ENCODE measurements at regions not wholly inside any gene's neighbourhood (a gene's known extent, or its start where the extent isn't known, plus 50 kb on each side); places are given as distances from the start of the nearest gene placed in this dataset.

- no peak for ATAC-seq (ENCODE audit: poor library complexity)
- H3K27me3 Mint-ChIP-seq: peaks cover 10% of the 10 kb centered on the region
- TF ChIP-seq CTCF (IDR thresholded peaks at IDR 0.05): no peak
- no peaks in the 10 kb centered on the region for H3K4me1 Mint-ChIP-seq (ENCODE audit: low read depth)
- Histone ChIP-seq H3K27ac (ENCODE audit: low read depth in 1 of 2, low read length in 2 of 2) (no peak overlapping the region), H3K27me3 (ENCODE audit: control insufficient read depth in 1 of 2, insufficient read depth in 2 of 2, low read length in 2 of 2) (no peaks in the 10 kb centered on the region), H3K4me3 (ENCODE audit: low read length) (no peak overlapping the region), H3K36me3 (ENCODE audit: insufficient read depth, low read length) (no peaks in the 10 kb centered on the region), H3K4me1 (ENCODE audit: insufficient read depth, low read length) (no peaks in the 10 kb centered on the region), H3K9me3 (ENCODE audit: control insufficient read depth in 1 of 2, insufficient read depth in 1 of 2, low read length in 2 of 2) (no peaks in the 10 kb centered on the region)
- DNase-seq: no peak
- ChIA-PET POLR2A (no interaction called here), CTCF (no interaction called here)
- H3K4me3 Mint-ChIP-seq: no peak overlapping the region
- no peaks in the 10 kb centered on the region for H3K9me3 Mint-ChIP-seq
- intact Hi-C loops (cut with DNase I, micrococcal nuclease): no loop called here
- no peak overlapping the region for H3K27ac Mint-ChIP-seq
- no peaks in the 10 kb centered on the region for H3K36me3 Mint-ChIP-seq (ENCODE audit: low read depth)
Observed at GRCh38 chr9:38132956-38133355, 63.9 kb upstream of the SHB start.

- no peaks in the 10 kb centered on the region for H3K4me1 ChIP-seq (ENCODE audit: insufficient read depth, low read length)
- H3K4me1 Mint-ChIP-seq (ENCODE audit: low read depth): no peaks in the 10 kb centered on the region
- H3K4me3 Mint-ChIP-seq: no peak overlapping the region
- POLR2A ChIA-PET: no interaction called here
- peaks cover 0 to 3% of the 10 kb centered on the region in 2 experiments for H3K27me3 ChIP-seq (ENCODE audit: control insufficient read depth in 1 of 2, insufficient read depth in 2 of 2, low read length in 2 of 2)
- no peaks in the 10 kb centered on the region for H3K36me3 Mint-ChIP-seq (ENCODE audit: low read depth)
- H3K9me3 Mint-ChIP-seq: no peaks in the 10 kb centered on the region
- no peak overlapping the region for H3K27ac ChIP-seq (ENCODE audit: low read depth in 1 of 2, low read length in 2 of 2)
- no peak for TF ChIP-seq CTCF (IDR thresholded peaks at IDR 0.05)
- CTCF ChIA-PET: no interaction called here
- H3K4me3 ChIP-seq (ENCODE audit: low read length): no peak overlapping the region
- DNase-seq: no peak
- no peak for ATAC-seq (ENCODE audit: poor library complexity)
- no peaks in the 10 kb centered on the region for H3K36me3 ChIP-seq (ENCODE audit: insufficient read depth, low read length)
- H3K27me3 Mint-ChIP-seq: peaks cover 10% of the 10 kb centered on the region
- H3K9me3 ChIP-seq (ENCODE audit: control insufficient read depth in 1 of 2, insufficient read depth in 1 of 2, low read length in 2 of 2): no peaks in the 10 kb centered on the region
- intact Hi-C loops (cut with DNase I, micrococcal nuclease): no loop called here
- H3K27ac Mint-ChIP-seq: no peak overlapping the region
Observed at GRCh38 chr9:38131729-38132128, 62.7 kb upstream of the SHB start.

- intact Hi-C loops (cut with DNase I, micrococcal nuclease): no loop called here
- no peak for DNase-seq
- no peak for ATAC-seq (ENCODE audit: poor library complexity)
- Histone ChIP-seq H3K4me1 (ENCODE audit: insufficient read depth, low read length) (no peaks in the 10 kb centered on the region), H3K9me3 (ENCODE audit: control insufficient read depth in 1 of 2, insufficient read depth in 1 of 2, low read length in 2 of 2) (no peaks in the 10 kb centered on the region), H3K4me3 (ENCODE audit: low read length) (no peak overlapping the region), H3K27ac (ENCODE audit: low read depth in 1 of 2, low read length in 2 of 2) (no peak overlapping the region), H3K27me3 (ENCODE audit: control insufficient read depth in 1 of 2, insufficient read depth in 2 of 2, low read length in 2 of 2) (peaks cover 0 to 3% of the 10 kb centered on the region in 2 experiments), H3K36me3 (ENCODE audit: insufficient read depth, low read length) (no peaks in the 10 kb centered on the region)
- Mint-ChIP-seq H3K4me1 (ENCODE audit: low read depth) (no peaks in the 10 kb centered on the region), H3K27ac (no peak overlapping the region), H3K4me3 (no peak overlapping the region), H3K9me3 (no peaks in the 10 kb centered on the region), H3K36me3 (ENCODE audit: low read depth) (no peaks in the 10 kb centered on the region), H3K27me3 (peaks cover 20% of the 10 kb centered on the region)
- POLR2A ChIA-PET: no interaction called here
- CTCF ChIA-PET: no interaction called here
- TF ChIP-seq CTCF (IDR thresholded peaks at IDR 0.05): no peak
Observed at GRCh38 chr9:38130724-38131123, 61.7 kb upstream of the SHB start.
